Smooth muscle cell (in vitro differentiated cells): ENCODE measurements at regions not wholly inside any gene's neighbourhood (a gene's known extent, or its start where the extent isn't known, plus 50 kb on each side); places are given as distances from the start of the nearest gene placed in this dataset.

Experiments used
- DNase-seq: peaks from one replicate; lab custom pipeline; 2025; ENCODE audit not compliant: unreplicated experiment; lab: John Stamatoyannopoulos, UW
- H2AFZ ChIP-seq: fragments of 200-600 bp; sonication (generic); 2 replicates; pipeline ENCODE4 v1.6.0; 2016; ENCODE audit warnings: antibody characterized with exemption, low read depth, mild to moderate bottlenecking
- H3F3A ChIP-seq: fragments of 200-600 bp; sonication (generic); 2 replicates; pipeline ENCODE4 v1.6.0; 2017; ENCODE audit warnings: antibody characterized with exemption, low read depth
- H3K27ac ChIP-seq: fragments of 200-600 bp; sonication (generic); 2 replicates; pipeline ENCODE4 v1.5.1; 2016; ENCODE audit warnings: low read depth, mild to moderate bottlenecking
- H3K27me3 ChIP-seq: fragments of 200-600 bp; sonication (generic); 2 replicates; pipeline ENCODE4 v1.6.1; 2016; ENCODE audit warnings: low read depth, mild to moderate bottlenecking
- H3K36me3 ChIP-seq: fragments of 200-600 bp; sonication (generic); 2 replicates; pipeline ENCODE4 v1.5.1; 2016; ENCODE audit warnings: low read depth
- H3K4me1 ChIP-seq: fragments of 200-600 bp; sonication (generic); 2 replicates; pipeline ENCODE4 v1.5.1; 2016; ENCODE audit warnings: low read depth
- H3K4me2 ChIP-seq: fragments of 200-600 bp; sonication (generic); 2 replicates; pipeline ENCODE4 v1.6.0; 2016; ENCODE audit warnings: mild to moderate bottlenecking
- H3K4me3 ChIP-seq: fragments of 200-600 bp; sonication (generic); 2 replicates; pipeline ENCODE4 v1.5.1; 2016; ENCODE audit warnings: mild to moderate bottlenecking
- H3K79me2 ChIP-seq: fragments of 200-600 bp; sonication (generic); 2 replicates; pipeline ENCODE4 v1.6.0; 2016; ENCODE audit warnings: low read depth, mild to moderate bottlenecking
- H3K9ac ChIP-seq: fragments of 200-600 bp; sonication (generic); 2 replicates; pipeline ENCODE4 v1.6.0; 2016; ENCODE audit warnings: low read depth
- H3K9me3 ChIP-seq: fragments of 200-600 bp; sonication (generic); replicated peaks from 2 replicates; pipeline ENCODE4 v1.5.1; 2016; ENCODE audit warnings: low read depth
- H4K20me1 ChIP-seq: fragments of 200-600 bp; sonication (generic); 2 replicates; pipeline ENCODE4 v1.6.0; 2016; ENCODE audit warnings: low read depth
- WGBS: methylation state at CpG from one replicate; pipeline ENCODE4 v1.1.7; 2016; ENCODE audit warnings: low lambda C conversion rate; 5-methylcytosine and 5-hydroxymethylcytosine counted together
- TF ChIP-seq, protein P1 (sequence below): fragments of 200-600 bp; sonication (generic); IDR thresholded peaks from 2 replicates; pipeline ENCODE4 v1.5.1; 2017; ENCODE audit warnings: borderline replicate concordance, mild to moderate bottlenecking, antibody characterized with exemption; ENCODE audit not compliant: insufficient read depth, poor library complexity, severe bottlenecking

- Histone ChIP-seq H4K20me1 (peaks cover 98% of the 10 kb centered on the region), H3F3A (peaks cover 3% of the 10 kb centered on the region), H3K4me1 (peaks cover 20% of the 10 kb centered on the region), H3K4me3 (no peak overlapping the region), H2AFZ (no peak overlapping the region), H3K79me2 (peaks cover 6% of the 10 kb centered on the region), H3K27me3 (no peaks in the 10 kb centered on the region), H3K4me2 (no peak overlapping the region), H3K9ac (no peak overlapping the region), H3K36me3 (no peaks in the 10 kb centered on the region), H3K9me3 (no peaks in the 10 kb centered on the region), H3K27ac (no peak overlapping the region)
- DNase-seq, result no peak
- TF ChIP-seq, protein P1, sequence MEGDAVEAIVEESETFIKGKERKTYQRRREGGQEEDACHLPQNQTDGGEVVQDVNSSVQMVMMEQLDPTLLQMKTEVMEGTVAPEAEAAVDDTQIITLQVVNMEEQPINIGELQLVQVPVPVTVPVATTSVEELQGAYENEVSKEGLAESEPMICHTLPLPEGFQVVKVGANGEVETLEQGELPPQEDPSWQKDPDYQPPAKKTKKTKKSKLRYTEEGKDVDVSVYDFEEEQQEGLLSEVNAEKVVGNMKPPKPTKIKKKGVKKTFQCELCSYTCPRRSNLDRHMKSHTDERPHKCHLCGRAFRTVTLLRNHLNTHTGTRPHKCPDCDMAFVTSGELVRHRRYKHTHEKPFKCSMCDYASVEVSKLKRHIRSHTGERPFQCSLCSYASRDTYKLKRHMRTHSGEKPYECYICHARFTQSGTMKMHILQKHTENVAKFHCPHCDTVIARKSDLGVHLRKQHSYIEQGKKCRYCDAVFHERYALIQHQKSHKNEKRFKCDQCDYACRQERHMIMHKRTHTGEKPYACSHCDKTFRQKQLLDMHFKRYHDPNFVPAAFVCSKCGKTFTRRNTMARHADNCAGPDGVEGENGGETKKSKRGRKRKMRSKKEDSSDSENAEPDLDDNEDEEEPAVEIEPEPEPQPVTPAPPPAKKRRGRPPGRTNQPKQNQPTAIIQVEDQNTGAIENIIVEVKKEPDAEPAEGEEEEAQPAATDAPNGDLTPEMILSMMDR, result no peak
- 94% methylated on average over 24 of the region's 24 CpGs for WGBS
Observed at GRCh38 chr16:85338989-85339685, 226.9 kb upstream of the CIBAR2 start.

DNA sequence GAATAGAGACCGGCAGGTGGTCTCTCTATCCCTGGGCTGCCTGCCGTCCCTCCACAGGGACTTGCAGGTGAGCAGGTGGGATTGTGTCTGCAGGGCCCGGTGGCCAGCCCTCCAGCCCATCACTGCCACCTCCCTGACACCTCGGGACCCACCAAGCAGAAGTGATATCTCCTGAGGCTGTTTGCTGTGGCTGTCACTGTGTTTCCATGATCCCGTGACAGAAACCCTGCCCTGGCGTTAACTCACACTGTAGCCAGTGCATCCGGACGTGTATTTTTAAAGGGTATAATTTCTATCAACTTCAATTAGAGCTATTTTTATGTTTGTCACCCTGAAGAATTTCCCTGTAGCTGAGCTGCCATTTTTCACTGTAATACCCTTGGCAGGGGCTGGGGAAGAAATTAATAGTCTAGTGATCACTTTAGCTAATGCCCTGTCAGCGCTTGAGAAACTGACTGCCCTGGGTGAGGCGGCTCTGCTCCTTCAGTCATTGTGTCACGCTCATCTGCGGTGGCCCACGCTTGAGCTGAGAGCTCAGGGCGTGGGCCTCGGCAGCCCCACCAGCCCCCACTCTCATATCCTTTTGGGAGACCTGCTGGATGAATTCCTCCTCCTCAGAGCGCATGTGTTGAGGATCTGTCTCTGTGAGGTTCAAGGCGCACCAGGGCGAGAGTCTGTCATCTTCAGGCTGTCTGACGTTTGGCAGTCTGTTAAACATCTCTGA, 229.9 kb upstream of the CIBAR2 start:
- no peaks in the 10 kb centered on the region for H3K27me3 ChIP-seq
- H3K4me2 ChIP-seq, result no peak overlapping the region
- H4K20me1 ChIP-seq, result peaks cover 97% of the 10 kb centered on the region
- WGBS, result 84% methylated on average over 17 of the region's 19 CpGs
- no peaks in the 10 kb centered on the region for H3K9me3 ChIP-seq
- H3K36me3 ChIP-seq, result no peaks in the 10 kb centered on the region
- peaks cover 6% of the 10 kb centered on the region for H3K79me2 ChIP-seq
- H3K4me3 ChIP-seq, result no peak overlapping the region
- H3K4me1 ChIP-seq, result no peaks in the 10 kb centered on the region
- H2AFZ ChIP-seq, result no peak overlapping the region
- TF ChIP-seq, protein P1, result no peak
- no peak overlapping the region for H3K9ac ChIP-seq
- no peaks in the 10 kb centered on the region for H3F3A ChIP-seq
- no peak for DNase-seq
- no peak overlapping the region for H3K27ac ChIP-seq

GRCh38 chr16:85344502-85345128, 232.3 kb upstream of the CIBAR2 start:
- no peak overlapping the region for H3K4me3 ChIP-seq
- no peak overlapping the region for H3K27ac ChIP-seq
- H3K27me3 ChIP-seq, result no peaks in the 10 kb centered on the region
- WGBS, result 86% methylated on average over 17 of the region's 17 CpGs
- DNase-seq, result no peak
- TF ChIP-seq, protein P1, result no peak
- H3K4me1 ChIP-seq, result peaks cover 8% of the 10 kb centered on the region
- no peak overlapping the region for H2AFZ ChIP-seq
- H3K9ac ChIP-seq, result no peak overlapping the region
- no peaks in the 10 kb centered on the region for H3K9me3 ChIP-seq
- peaks cover 6% of the 10 kb centered on the region for H3K79me2 ChIP-seq
- no peak overlapping the region for H3K4me2 ChIP-seq
- no peaks in the 10 kb centered on the region for H3F3A ChIP-seq
- no peaks in the 10 kb centered on the region for H3K36me3 ChIP-seq
- H4K20me1 ChIP-seq, result peaks cover 98% of the 10 kb centered on the region
